GM12878 (cell line): ENCODE measurements at regions not wholly inside any gene's neighbourhood (a gene's known extent, or its start where the extent isn't known, plus 50 kb on each side); places are given as distances from the start of the nearest gene placed in this dataset.

Experiments
- ATAC-seq: fragments of 200-7000 bp; cut with Tn5 transposase; 3 replicates; pipeline ENCODE4 v1.9.1; 2020; ENCODE audit warnings: mild to moderate bottlenecking, moderate library complexity
- BruUV-seq: library from RNA; stranded (reverse); fragments of 400-500 nt; replicated peaks from 2 replicates; lab custom pipeline; 2021; lab: Mats Ljungman, UMichigan
- CTCF ChIA-PET: fragments of 300-600 bp; sonication (Branson Sonifier 250); formaldehyde crosslinking; extraction: SDS; loops from one replicate; lab custom pipeline; 2021; ENCODE audit warnings: inconsistent platforms; lab: Yijun Ruan, JAX
- POLR2A ChIA-PET: fragments of 350-600 bp; formaldehyde crosslinking; extraction: SDS; loops from one replicate; lab custom pipeline; 2021; ENCODE audit warnings: inconsistent platforms; lab: Charles Lee
- RAD21 ChIA-PET: fragments of 300-600 bp; sonication (Branson Sonifier 250); formaldehyde crosslinking; loops from one replicate; lab custom pipeline; 2023; ENCODE audit warnings: antibody characterized with exemption; ENCODE audit not compliant: unreplicated experiment; lab: Charles Lee
- SMC1A ChIA-PET: fragments of 300-600 bp; sonication (Branson Sonifier 250); formaldehyde crosslinking; loops from one replicate; lab custom pipeline; 2023; ENCODE audit not compliant: unreplicated experiment, uncharacterized antibody; lab: Charles Lee
- DNase-seq: peaks from one replicate; pipeline ENCODE4 v3.0.0-alpha.2; 2011; ENCODE audit warnings: low read depth, low spot score
- FAIRE-seq: peaks from 3 replicates; lab custom pipeline; 2011; peaks lifted over from hg19 to GRCh38; lab: Jason Lieb, UNC
- H2AFZ ChIP-seq: 2 replicates; pipeline ENCODE4 v1.6.0; 2011; ENCODE audit warnings: low read depth, low read length, control low read depth; ENCODE audit not compliant: control insufficient read depth
- H3K27ac ChIP-seq: 2 replicates; pipeline ENCODE4 v1.5.1; 2011; ENCODE audit warnings: control low read depth; ENCODE audit not compliant: control insufficient read depth, insufficient read depth
- H3K27me3 ChIP-seq, 2 experiments: replicated peaks in 1 of 2; 2 replicates each; pipeline versions ENCODE4 v1.6.0 to v1.6.1; 2011; ENCODE audit warnings: low read length in 1 of 2; ENCODE audit not compliant: control insufficient read depth in 2 of 2, insufficient read depth in 2 of 2
- H3K36me3 ChIP-seq, 2 experiments: 2 replicates each; pipeline ENCODE4 v1.5.1; 2011; ENCODE audit warnings: low read length in 1 of 2; ENCODE audit not compliant: control insufficient read depth in 2 of 2, insufficient read depth in 2 of 2
- H3K4me1 ChIP-seq: 2 replicates; pipeline ENCODE4 v1.6.1; 2011; ENCODE audit warnings: mild to moderate bottlenecking, low read length, moderate library complexity, mixed read lengths; ENCODE audit not compliant: control insufficient read depth, insufficient read depth
- H3K4me2 ChIP-seq: 2 replicates; pipeline ENCODE4 v1.6.0; 2011; ENCODE audit warnings: control low read depth; ENCODE audit not compliant: control insufficient read depth, insufficient read depth
- H3K4me3 ChIP-seq: fragments of 200-600 bp; sonication (generic); 2 replicates; pipeline ENCODE4 v1.5.1; 2016
- H3K79me2 ChIP-seq: 2 replicates; pipeline ENCODE4 v1.6.0; 2011; ENCODE audit warnings: low read length; ENCODE audit not compliant: control insufficient read depth, insufficient read depth
- H3K9ac ChIP-seq: 2 replicates; pipeline ENCODE4 v1.8.0; 2011; ENCODE audit warnings: low read length, control low read depth, mixed read lengths; ENCODE audit not compliant: control insufficient read depth, insufficient read depth
- H3K9me3 ChIP-seq: replicated peaks from 3 replicates; pipeline ENCODE4 v1.5.1; 2011; ENCODE audit warnings: mild to moderate bottlenecking, low read length; ENCODE audit not compliant: control insufficient read depth, insufficient read depth
- H4K20me1 ChIP-seq: 2 replicates; pipeline ENCODE4 v1.6.0; 2011; ENCODE audit not compliant: control insufficient read depth, insufficient read depth
- BCLAF1 ChIP-seq: fragments of 450-650 bp; IDR thresholded peaks from 2 replicates; pipeline ENCODE4 v1.6.1; 2017; ENCODE audit warnings: antibody characterized with exemption, mild to moderate bottlenecking, moderate library complexity
- BRCA1 ChIP-seq: IDR thresholded peaks from 2 replicates; pipeline ENCODE4 v1.6.1; 2011; ENCODE audit warnings: low read depth, low read length, improper control_type of control experiment
- CUX1 ChIP-seq: IDR thresholded peaks from 2 replicates; pipeline ENCODE4 v1.6.1; 2012; ENCODE audit warnings: improper control_type of control experiment, low read depth, low read length; ENCODE audit not compliant: insufficient replicate concordance
- EED ChIP-seq: sonication (generic); IDR thresholded peaks from 2 replicates; pipeline ENCODE4 v1.6.1; 2016; ENCODE audit warnings: antibody characterized with exemption, low read depth
- EZH2 ChIP-seq: IDR thresholded peaks from 2 replicates; pipeline ENCODE4 v1.6.1; 2012; ENCODE audit warnings: low read depth, mild to moderate bottlenecking, control low read depth, inconsistent platforms, low read length, borderline replicate concordance; ENCODE audit not compliant: control insufficient read depth
- IKZF2 ChIP-seq, 2 experiments: fragments of 450-650 bp; IDR thresholded peaks; 2 replicates each; pipeline ENCODE4 v1.6.1; 2017; ENCODE audit warnings: mild to moderate bottlenecking in 2 of 2, moderate library complexity in 2 of 2
- JUND ChIP-seq: IDR thresholded peaks from 2 replicates; pipeline ENCODE4 v1.6.1; 2012; ENCODE audit warnings: low read depth, mild to moderate bottlenecking, low read length, improper control_type of control experiment, moderate library complexity
- MLLT1 ChIP-seq: fragments of 450-650 bp; IDR thresholded peaks from 2 replicates; pipeline ENCODE4 v1.6.1; 2016; ENCODE audit warnings: mild to moderate bottlenecking
- NFYA ChIP-seq: IDR thresholded peaks from 2 replicates; pipeline ENCODE4 v1.6.1; 2011; ENCODE audit warnings: low read depth, mild to moderate bottlenecking, low read length, improper control_type of control experiment, borderline replicate concordance
- PML ChIP-seq: IDR thresholded peaks from 2 replicates; pipeline ENCODE4 v1.6.1; 2012; ENCODE audit warnings: low read length, inconsistent platforms
- RAD21 ChIP-seq: IDR thresholded peaks from 2 replicates; pipeline ENCODE4 v1.6.1; 2011; ENCODE audit warnings: mild to moderate bottlenecking, low read depth, low read length, moderate library complexity; ENCODE audit not compliant: insufficient read depth
- RB1 ChIP-seq: fragments of 450-650 bp; formaldehyde crosslinking; IDR thresholded peaks from 2 replicates; pipeline ENCODE4 v1.6.1; 2017; ENCODE audit warnings: mild to moderate bottlenecking, borderline replicate concordance
- RFX5 ChIP-seq: IDR thresholded peaks from 2 replicates; pipeline ENCODE4 v1.6.1; 2011; ENCODE audit warnings: low read depth, low read length, improper control_type of control experiment
- STAT3 ChIP-seq: IDR thresholded peaks from 2 replicates; pipeline ENCODE4 v1.6.1; 2011; ENCODE audit warnings: low read depth, low read length, improper control_type of control experiment
- SUPT20H ChIP-seq: IDR thresholded peaks from 2 replicates; pipeline ENCODE4 v1.6.1; 2011; ENCODE audit warnings: low read depth, mild to moderate bottlenecking, low read length, moderate library complexity, borderline replicate concordance; ENCODE audit not compliant: control insufficient read depth
- TBL1XR1 ChIP-seq: IDR thresholded peaks from 2 replicates; pipeline ENCODE4 v1.6.1; 2012; ENCODE audit warnings: low read depth, low read length, improper control_type of control experiment
- WGBS: methylation state at CpG from one replicate; pipeline ENCODE4 v1.1.6; 2016; ENCODE audit warnings: low lambda C conversion rate; ENCODE audit not compliant: insufficient replicate concordance, insufficient coverage; ENCODE audit errors: missing lambda C conversion rate; 5-methylcytosine and 5-hydroxymethylcytosine counted together
- in situ Hi-C: fragments of 300-500 bp; cut with MboI; formaldehyde crosslinking; loops from 9 replicates; pipeline ENCODE4 v1.14.3; 2018; ENCODE audit warnings: mixed read lengths
- intact Hi-C: fragments of 100-400 bp; cut with micrococcal nuclease; formaldehyde crosslinking; loops from one replicate; pipeline ENCODE4 v1.14.2; 2022; ENCODE audit not compliant: unreplicated experiment

GRCh38 chr7:15839416-15840100 lies 153.1 kb upstream of the MEOX2 start:
- intact Hi-C loops (no loop called here), in situ Hi-C loops (no loop called here)
- DNase-seq (no peak), FAIRE-seq (no peak), ATAC-seq (no peak)
- no peak overlapping the region for H3K4me2 ChIP-seq
- SMC1A ChIA-PET, result no interaction called here
- H3K27me3 ChIP-seq, result no peaks in the 10 kb centered on the region
- CTCF ChIA-PET, result no interaction called here
- H3K4me3 ChIP-seq, result no peak overlapping the region
- RAD21 ChIA-PET, result no interaction called here
- no peaks in the 10 kb centered on the region for H3K9me3 ChIP-seq
- no peak overlapping the region for H2AFZ ChIP-seq
- no TSS peak for BruUV-seq
- H3K4me1 ChIP-seq, result no peaks in the 10 kb centered on the region
- no peak overlapping the region for H3K27ac ChIP-seq
- WGBS, result 20% methylated on average over 15 of the region's 15 CpGs
- no peaks in the 10 kb centered on the region for H4K20me1 ChIP-seq
- POLR2A ChIA-PET, result no interaction called here
- H3K36me3 ChIP-seq, result no peaks in the 10 kb centered on the region
- no peaks in the 10 kb centered on the region for H3K79me2 ChIP-seq
- no peak overlapping the region for H3K9ac ChIP-seq
- no peak for TF ChIP-seq MLLT1
- no peak for TF ChIP-seq RFX5
- no peak for TF ChIP-seq EZH2
- no peak for TF ChIP-seq RAD21
- TF ChIP-seq CUX1, result no peak
- no peak for TF ChIP-seq JUND
- TF ChIP-seq SUPT20H, result no peak
- TF ChIP-seq NFYA, result no peak
- no peak for TF ChIP-seq STAT3
- TF ChIP-seq TBL1XR1, result no peak
- no peak for TF ChIP-seq IKZF2 (IDR thresholded peaks at IDR 0.05)
- no peak for TF ChIP-seq EED
- TF ChIP-seq BCLAF1, result no peak
- no peak for TF ChIP-seq BRCA1
- no peak for TF ChIP-seq RB1
- TF ChIP-seq PML, result no peak
